ENCODE measurements at regions not wholly inside any gene's neighbourhood (a gene's known extent, or its start where the extent isn't known, plus 50 kb on each side); places are given as distances from the start of the nearest gene placed in this dataset.

DNA sequence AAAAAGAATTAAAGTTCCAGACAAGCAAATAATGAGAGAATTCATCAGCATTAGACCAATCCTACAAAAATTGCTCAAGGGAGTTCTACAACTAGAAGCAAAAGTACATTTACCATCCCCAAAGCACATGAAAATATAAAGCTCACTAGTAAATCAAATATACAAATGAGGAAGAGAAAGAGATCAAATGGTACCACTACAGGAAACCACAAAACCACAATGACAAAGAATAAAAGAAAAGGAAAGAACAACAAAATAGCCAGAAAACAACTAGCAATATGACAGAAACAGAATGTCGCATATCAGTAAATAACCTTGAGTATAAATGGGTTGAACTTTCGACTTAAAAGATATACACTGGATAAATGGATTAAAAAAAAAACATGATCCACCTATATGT lies 739.0 kb downstream of the DTWD2 start:
- ATAC-seq (no peak), DNase-seq (no peak)
- CTCF ChIA-PET, result interaction anchor here (0.7 kb wide), 1 partner anchor 18 kb away, joined by 3 read pairs; no protein-coding TSS in a partner anchor
- Mint-ChIP-seq H3K27me3 (no peaks in the 10 kb centered on the region), H3K9me3 (peaks cover 31% of the 10 kb centered on the region), H3K27ac (no peak overlapping the region), H3K36me3 (ENCODE audit: low read depth) (no peaks in the 10 kb centered on the region), H3K4me3 (no peak overlapping the region), H3K4me1 (ENCODE audit: low read depth) (no peaks in the 10 kb centered on the region)
- no peak for TF ChIP-seq CTCF (IDR thresholded peaks at IDR 0.05)
- intact Hi-C loops (cut with micrococcal nuclease), result no loop called here
- POLR2A ChIA-PET, result no interaction called here

DNA sequence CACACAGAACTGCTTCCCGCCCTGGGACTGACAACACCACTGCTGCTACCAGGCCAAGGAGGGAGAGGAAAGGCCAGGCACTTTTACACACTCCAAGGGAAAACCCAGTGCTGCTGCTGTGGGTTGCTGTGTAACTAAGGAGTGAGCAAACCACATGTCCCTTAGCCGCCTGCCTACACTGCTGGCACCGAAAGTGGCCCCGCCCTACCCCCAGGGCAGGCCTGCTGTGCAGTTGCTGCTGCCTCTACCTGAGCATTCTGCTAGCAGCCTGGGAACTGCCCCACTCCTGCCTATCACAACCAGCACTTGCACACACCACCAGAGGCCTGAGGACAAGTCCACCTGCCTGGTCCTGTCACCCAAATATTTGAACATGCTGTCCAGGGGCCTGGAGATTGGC lies 740.9 kb downstream of the DTWD2 start:
- H3K9me3 Mint-ChIP-seq, result peaks cover 29% of the 10 kb centered on the region
- H3K36me3 Mint-ChIP-seq (ENCODE audit: low read depth), result no peaks in the 10 kb centered on the region
- H3K27ac Mint-ChIP-seq, result no peak overlapping the region
- no peaks in the 10 kb centered on the region for H3K27me3 Mint-ChIP-seq
- ATAC-seq (no peak), DNase-seq (no peak)
- intact Hi-C loops (cut with micrococcal nuclease), result no loop called here
- POLR2A ChIA-PET, result no interaction called here
- no peak overlapping the region for H3K4me3 Mint-ChIP-seq
- TF ChIP-seq CTCF (IDR thresholded peaks at IDR 0.05), result no peak
- CTCF ChIA-PET, result no interaction called here
- H3K4me1 Mint-ChIP-seq (ENCODE audit: low read depth), result no peaks in the 10 kb centered on the region

GRCh38 chr5:118243613-118244012 lies 744.7 kb downstream of the DTWD2 start:
- H3K27ac Mint-ChIP-seq, result no peak overlapping the region
- intact Hi-C loops (cut with micrococcal nuclease), result no loop called here
- no peaks in the 10 kb centered on the region for H3K36me3 Mint-ChIP-seq (ENCODE audit: low read depth)
- ChIA-PET CTCF (no interaction called here), POLR2A (no interaction called here)
- H3K9me3 Mint-ChIP-seq, result peaks cover 16% of the 10 kb centered on the region
- ATAC-seq (no peak), DNase-seq (no peak)
- no peaks in the 10 kb centered on the region for H3K4me1 Mint-ChIP-seq (ENCODE audit: low read depth)
- TF ChIP-seq CTCF (IDR thresholded peaks at IDR 0.05), result no peak
- H3K4me3 Mint-ChIP-seq, result no peak overlapping the region
- no peaks in the 10 kb centered on the region for H3K27me3 Mint-ChIP-seq

- DNase-seq, result no peak
- ChIA-PET POLR2A (no interaction called here), CTCF (no interaction called here)
- H3K36me3 Mint-ChIP-seq (ENCODE audit: low read depth), result no peaks in the 10 kb centered on the region
- peaks cover 11% of the 10 kb centered on the region for H3K9me3 Mint-ChIP-seq
- no peaks in the 10 kb centered on the region for H3K4me1 Mint-ChIP-seq (ENCODE audit: low read depth)
- H3K27me3 Mint-ChIP-seq, result no peaks in the 10 kb centered on the region
- no peak overlapping the region for H3K4me3 Mint-ChIP-seq
- intact Hi-C loops (cut with micrococcal nuclease), result no loop called here
- no peak for TF ChIP-seq CTCF (IDR thresholded peaks at IDR 0.05)
- no peak overlapping the region for H3K27ac Mint-ChIP-seq
- ATAC-seq, result no peak
Observed at GRCh38 chr5:118243068-118243467, 745.3 kb downstream of the DTWD2 start.

DNA sequence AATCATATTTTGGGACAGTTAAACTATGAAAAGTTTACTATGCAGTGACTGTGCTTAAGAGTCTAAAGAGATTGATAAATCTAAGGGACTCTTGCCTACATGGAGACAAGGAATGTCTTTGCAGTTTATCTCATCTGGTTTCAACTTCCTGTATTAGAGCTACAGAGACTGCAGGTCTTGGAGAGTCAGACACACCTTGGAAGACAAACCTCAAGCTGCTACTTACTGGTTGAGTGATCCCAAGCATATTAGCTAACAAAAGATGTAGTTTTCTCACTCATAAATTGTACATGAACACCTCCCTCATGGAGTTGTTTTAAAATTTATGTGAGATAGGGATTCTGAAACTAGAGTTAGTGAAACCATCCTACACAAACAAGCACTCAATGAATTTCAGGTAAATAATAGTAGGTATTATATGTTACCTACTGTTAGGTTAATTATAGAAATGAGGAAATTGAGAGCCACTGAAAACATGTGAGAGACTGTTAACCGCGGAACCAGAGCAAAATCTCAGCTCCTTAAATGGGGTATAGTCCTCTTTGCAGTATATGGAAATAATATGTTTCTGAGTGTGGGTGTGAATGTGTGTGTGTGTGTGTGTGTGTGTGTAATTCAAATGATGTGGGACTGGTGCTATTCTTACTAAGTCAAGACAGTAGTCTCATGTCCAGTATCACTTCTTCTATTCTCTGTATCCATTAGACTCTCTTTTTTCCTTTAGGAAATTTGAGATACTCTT lies 752.1 kb downstream of the DTWD2 start:
- ChIA-PET POLR2A (no interaction called here), CTCF (no interaction called here)
- no peak overlapping the region for H3K4me3 Mint-ChIP-seq
- no peaks in the 10 kb centered on the region for H3K4me1 Mint-ChIP-seq (ENCODE audit: low read depth)
- ATAC-seq (no peak), DNase-seq (no peak)
- intact Hi-C loops (cut with micrococcal nuclease), result no loop called here
- H3K27ac Mint-ChIP-seq, result no peak overlapping the region
- H3K9me3 Mint-ChIP-seq, result peaks cover 6% of the 10 kb centered on the region
- no peaks in the 10 kb centered on the region for H3K36me3 Mint-ChIP-seq (ENCODE audit: low read depth)
- no peak for TF ChIP-seq CTCF (IDR thresholded peaks at IDR 0.05)
- no peaks in the 10 kb centered on the region for H3K27me3 Mint-ChIP-seq
